Adrenal gland (tissue), 5 donors: ENCODE measurements at regions not wholly inside any gene's neighbourhood (a gene's known extent, or its start where the extent isn't known, plus 50 kb on each side); places are given as distances from the start of the nearest gene placed in this dataset.

Source experiments
- POLR2A ChIP-seq, 2 donors: fragments of 450-650 bp; IDR thresholded peaks; one replicate each; pipeline ENCODE4 v1.6.1; 2017; ENCODE audit warnings: antibody characterized with exemption in 2 of 2, mild to moderate bottlenecking in 2 of 2, moderate library complexity in 1 of 2
- TF ChIP-seq, protein P1 (sequence below), 6 experiments: fragments of 450-650 bp in 4 of 6; fragments of 200-600 bp in 2 of 6; sonication (generic) in 1 of 6; IDR thresholded peaks; 1 replicate in 5 of 6; 2 replicates in 1 of 6; pipeline versions ENCODE4 v1.5.1 to v1.8.0; 2016 to 2021; ENCODE audit warnings: antibody characterized with exemption in 6 of 6, mild to moderate bottlenecking in 2 of 6, moderate library complexity in 1 of 6
- donor health status: DM: no; HTN: no; CAD: no.

DNA sequence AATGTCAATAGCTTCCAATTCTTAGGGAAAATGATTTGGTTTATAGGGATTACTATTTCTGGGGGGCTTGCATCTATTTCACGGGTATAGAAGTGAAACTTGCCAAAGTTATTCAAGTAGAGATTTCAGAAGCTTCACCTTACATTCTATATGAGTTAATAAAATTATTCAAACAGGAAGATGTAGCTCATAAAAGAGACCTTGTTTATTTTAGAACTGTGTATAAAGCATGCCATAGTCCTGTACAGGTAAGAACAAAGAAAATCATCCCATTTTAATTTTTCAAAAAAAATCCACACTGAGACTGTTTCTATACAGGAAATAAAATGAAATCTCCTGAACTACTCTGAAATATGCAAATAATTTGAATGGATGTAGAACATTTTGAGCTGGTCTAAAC lies 834.7 kb downstream of the TRHDE start:
- TF ChIP-seq, protein P1, sequence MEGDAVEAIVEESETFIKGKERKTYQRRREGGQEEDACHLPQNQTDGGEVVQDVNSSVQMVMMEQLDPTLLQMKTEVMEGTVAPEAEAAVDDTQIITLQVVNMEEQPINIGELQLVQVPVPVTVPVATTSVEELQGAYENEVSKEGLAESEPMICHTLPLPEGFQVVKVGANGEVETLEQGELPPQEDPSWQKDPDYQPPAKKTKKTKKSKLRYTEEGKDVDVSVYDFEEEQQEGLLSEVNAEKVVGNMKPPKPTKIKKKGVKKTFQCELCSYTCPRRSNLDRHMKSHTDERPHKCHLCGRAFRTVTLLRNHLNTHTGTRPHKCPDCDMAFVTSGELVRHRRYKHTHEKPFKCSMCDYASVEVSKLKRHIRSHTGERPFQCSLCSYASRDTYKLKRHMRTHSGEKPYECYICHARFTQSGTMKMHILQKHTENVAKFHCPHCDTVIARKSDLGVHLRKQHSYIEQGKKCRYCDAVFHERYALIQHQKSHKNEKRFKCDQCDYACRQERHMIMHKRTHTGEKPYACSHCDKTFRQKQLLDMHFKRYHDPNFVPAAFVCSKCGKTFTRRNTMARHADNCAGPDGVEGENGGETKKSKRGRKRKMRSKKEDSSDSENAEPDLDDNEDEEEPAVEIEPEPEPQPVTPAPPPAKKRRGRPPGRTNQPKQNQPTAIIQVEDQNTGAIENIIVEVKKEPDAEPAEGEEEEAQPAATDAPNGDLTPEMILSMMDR (IDR thresholded peaks at IDR 0.05), result no peak
- no peak for TF ChIP-seq POLR2A (IDR thresholded peaks at IDR 0.05)
